Activated CD4-positive, alpha-beta memory T cell treated with anti-CD3 and anti-CD28 coated beads for 36 hours (primary cell): ENCODE measurements at regions not wholly inside any gene's neighbourhood (a gene's known extent, or its start where the extent isn't known, plus 50 kb on each side); places are given as distances from the start of the nearest gene placed in this dataset.
"Not testable (repeated sequence)": the region's sequence is repeated elsewhere in the genome, so short reads cannot be mapped to it uniquely, and the experiment has no call there.

Experiments
- CTCF ChIA-PET: fragments of 350-600 bp; sonication (Branson Sonifier 250); formaldehyde crosslinking; loops from one replicate; lab custom pipeline; 2021; ENCODE audit warnings: antibody characterized with exemption, inconsistent platforms; lab: Charles Lee
- POLR2A ChIA-PET: fragments of 350-600 bp; sonication (Branson Sonifier 250); formaldehyde crosslinking; loops from one replicate; lab custom pipeline; 2021; ENCODE audit warnings: antibody characterized with exemption; lab: Charles Lee
- DNase-seq: peaks from one replicate; pipeline ENCODE4 v3.0.0-alpha.2; 2020
- H3K27ac Mint-ChIP-seq: one replicate; pipeline ENCODE4 v1.8.0; 2021; ENCODE audit warnings: mixed read lengths
- H3K27me3 Mint-ChIP-seq: one replicate; pipeline ENCODE4 v1.8.0; 2021; ENCODE audit warnings: mixed read lengths
- H3K36me3 Mint-ChIP-seq: one replicate; pipeline ENCODE4 v1.8.0; 2021; ENCODE audit warnings: mixed read lengths
- H3K4me1 Mint-ChIP-seq: one replicate; pipeline ENCODE4 v1.8.0; 2021; ENCODE audit warnings: low read depth, mixed read lengths
- H3K4me3 Mint-ChIP-seq: one replicate; pipeline ENCODE4 v1.8.0; 2021; ENCODE audit warnings: mild to moderate bottlenecking, mixed read lengths
- H3K9me3 Mint-ChIP-seq: one replicate; pipeline ENCODE4 v1.8.0; 2021; ENCODE audit warnings: mixed read lengths
- intact Hi-C: fragments of 100-400 bp; cut with micrococcal nuclease; formaldehyde crosslinking; loops from one replicate; pipeline ENCODE4 v1.15.1; 2023

DNA sequence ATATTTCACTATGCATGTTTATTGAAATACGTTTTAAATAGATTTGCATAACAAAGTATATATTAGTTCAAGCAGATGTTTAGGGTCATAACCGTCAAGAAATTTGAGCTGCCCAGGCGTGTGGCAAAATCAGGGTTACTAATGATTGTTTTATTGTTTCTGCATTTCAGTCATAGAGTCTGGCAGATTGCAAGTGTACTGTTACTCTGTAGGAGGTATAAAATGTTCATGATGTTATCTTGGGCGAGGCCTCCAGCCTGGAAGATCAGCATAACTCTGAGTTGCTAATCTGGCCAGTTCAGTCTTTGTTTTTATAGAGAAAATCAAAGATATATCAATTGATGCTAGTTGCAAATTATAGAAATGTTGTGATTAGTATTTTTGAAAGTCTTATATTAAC, 410.9 kb downstream of the CHL1 start:
- DNase-seq, H3K4me1 Mint-ChIP-seq, H3K27ac Mint-ChIP-seq, H3K4me3 Mint-ChIP-seq, H3K36me3 Mint-ChIP-seq, CTCF ChIA-PET, H3K9me3 Mint-ChIP-seq, H3K27me3 Mint-ChIP-seq, intact Hi-C loops, POLR2A ChIA-PET: not testable (repeated sequence)

DNA sequence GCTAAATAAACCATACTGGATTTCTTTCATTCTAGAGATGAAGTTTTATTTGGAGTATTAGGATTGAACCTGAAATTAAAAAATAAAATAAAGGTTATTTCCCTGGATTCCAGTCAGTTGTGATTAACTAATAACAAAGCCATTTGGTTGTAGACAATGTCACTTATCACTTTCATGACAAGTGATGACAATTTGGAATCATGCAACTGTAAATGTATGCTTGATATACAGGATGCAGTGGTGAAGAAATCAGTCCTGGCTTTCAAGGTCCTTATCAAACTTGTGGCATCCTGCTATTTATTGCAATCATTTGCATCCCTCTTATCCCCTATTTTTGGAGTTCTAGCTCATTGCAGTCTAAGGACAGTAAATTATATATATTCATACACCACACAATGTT, 425.2 kb downstream of the CHL1 start:
- intact Hi-C loops, result no loop called here
- no peak for DNase-seq
- Mint-ChIP-seq H3K9me3 (no peaks in the 10 kb centered on the region), H3K36me3 (no peaks in the 10 kb centered on the region), H3K27me3 (no peaks in the 10 kb centered on the region), H3K4me3 (no peak overlapping the region), H3K4me1 (no peaks in the 10 kb centered on the region), H3K27ac (no peak overlapping the region)
- CTCF ChIA-PET, result no interaction called here
- POLR2A ChIA-PET, result no interaction called here

DNA sequence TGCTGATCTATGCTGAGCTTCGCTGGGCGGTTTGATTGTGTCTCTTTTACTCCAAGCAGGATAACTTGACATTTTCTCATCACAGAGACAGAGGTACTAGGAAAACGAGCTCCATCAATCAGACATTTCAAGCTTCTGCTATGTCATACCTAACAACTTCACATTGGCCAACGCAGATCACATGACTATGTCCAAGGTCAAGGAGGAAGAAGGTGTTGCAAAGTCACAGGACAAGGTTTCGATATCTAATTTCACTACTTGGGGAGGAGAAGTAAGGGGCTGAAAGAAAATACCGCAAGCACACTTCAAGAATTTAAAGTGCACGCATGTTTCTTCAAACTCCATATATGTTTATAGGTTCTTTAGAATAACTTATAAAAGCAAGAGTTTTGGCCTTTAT, 425.8 kb downstream of the CHL1 start:
- no peak for DNase-seq
- H3K27me3 Mint-ChIP-seq, result no peaks in the 10 kb centered on the region
- H3K4me3 Mint-ChIP-seq, result no peak overlapping the region
- no peak overlapping the region for H3K27ac Mint-ChIP-seq
- POLR2A ChIA-PET, result no interaction called here
- intact Hi-C loops, result no loop called here
- no peaks in the 10 kb centered on the region for H3K36me3 Mint-ChIP-seq
- no peaks in the 10 kb centered on the region for H3K4me1 Mint-ChIP-seq
- H3K9me3 Mint-ChIP-seq, result no peaks in the 10 kb centered on the region
- CTCF ChIA-PET, result no interaction called here

DNA sequence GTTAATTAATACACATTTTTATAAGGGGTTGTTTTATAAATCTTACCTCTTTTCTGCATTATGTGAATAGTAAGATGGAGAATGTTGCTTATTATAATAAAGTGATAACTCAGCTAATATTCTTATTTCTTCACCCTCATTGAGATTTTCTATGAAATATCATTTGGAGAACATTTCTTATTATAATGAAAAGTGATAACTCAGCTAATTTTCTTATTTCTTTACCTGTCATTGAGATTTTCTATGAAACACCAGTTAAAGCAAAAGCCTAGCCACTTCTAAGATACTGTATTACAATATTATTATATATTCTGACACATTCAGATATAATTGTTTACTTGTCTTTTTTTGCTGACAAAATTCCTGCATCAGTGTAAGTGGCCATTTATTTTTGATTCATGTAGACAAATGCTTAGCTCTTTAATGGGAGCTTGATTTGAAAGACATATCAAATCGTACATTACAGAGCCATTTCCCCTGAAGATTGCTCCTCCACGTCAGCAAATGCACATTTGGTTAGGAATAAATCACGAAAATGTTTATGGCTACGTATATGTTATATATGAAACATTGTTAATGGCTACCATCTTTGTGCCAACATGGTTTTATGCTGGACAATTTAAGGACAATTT, 427.5 kb downstream of the CHL1 start:
- POLR2A ChIA-PET, result no interaction called here

DNA sequence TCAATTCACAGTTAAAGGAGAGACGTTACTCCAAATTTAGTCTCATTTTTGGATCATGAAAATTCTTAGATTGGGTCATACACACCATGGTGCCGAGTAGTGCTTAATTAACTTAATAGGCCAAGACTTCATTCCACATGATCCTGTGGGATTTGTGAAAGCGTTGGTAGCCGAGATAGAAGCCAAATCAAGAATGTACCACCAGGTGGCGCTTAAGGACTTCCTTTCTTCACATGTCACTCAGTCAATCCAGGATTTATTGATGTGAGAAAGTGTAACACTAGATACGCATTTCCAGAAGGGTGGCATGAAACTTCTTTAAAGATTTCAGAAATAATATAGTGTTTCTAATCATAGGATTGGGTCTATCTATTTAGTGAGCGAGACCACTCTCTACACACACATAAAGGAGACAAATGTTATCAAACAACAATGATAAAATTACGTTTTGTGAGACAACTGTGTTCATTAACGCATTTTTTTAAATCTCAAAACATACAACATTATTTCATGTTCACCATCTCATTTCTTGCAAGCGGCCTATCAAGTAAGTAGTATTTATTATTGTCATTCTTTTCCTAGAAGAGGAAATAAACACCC, 436.1 kb downstream of the CHL1 start:
- intact Hi-C loops, result no loop called here
- Mint-ChIP-seq H3K4me1 (no peaks in the 10 kb centered on the region), H3K36me3 (no peaks in the 10 kb centered on the region), H3K27me3 (no peaks in the 10 kb centered on the region), H3K4me3 (no peak overlapping the region), H3K27ac (no peak overlapping the region), H3K9me3 (no peaks in the 10 kb centered on the region)
- ChIA-PET CTCF (interaction anchor here (0.6 kb wide), 1 partner anchor 967 kb away, joined by 3 read pairs; no protein-coding TSS in a partner anchor), POLR2A (no interaction called here)
- DNase-seq, result peak; percentile 35

More for the DNA sequence above, 427.5 kb downstream of the CHL1 start:
- no peak for DNase-seq
- Mint-ChIP-seq H3K27ac (no peak overlapping the region), H3K9me3 (no peaks in the 10 kb centered on the region), H3K27me3 (no peaks in the 10 kb centered on the region), H3K36me3 (no peaks in the 10 kb centered on the region), H3K4me3 (no peak overlapping the region), H3K4me1 (no peaks in the 10 kb centered on the region)
- intact Hi-C loops, result no loop called here
- CTCF ChIA-PET, result no interaction called here

DNA sequence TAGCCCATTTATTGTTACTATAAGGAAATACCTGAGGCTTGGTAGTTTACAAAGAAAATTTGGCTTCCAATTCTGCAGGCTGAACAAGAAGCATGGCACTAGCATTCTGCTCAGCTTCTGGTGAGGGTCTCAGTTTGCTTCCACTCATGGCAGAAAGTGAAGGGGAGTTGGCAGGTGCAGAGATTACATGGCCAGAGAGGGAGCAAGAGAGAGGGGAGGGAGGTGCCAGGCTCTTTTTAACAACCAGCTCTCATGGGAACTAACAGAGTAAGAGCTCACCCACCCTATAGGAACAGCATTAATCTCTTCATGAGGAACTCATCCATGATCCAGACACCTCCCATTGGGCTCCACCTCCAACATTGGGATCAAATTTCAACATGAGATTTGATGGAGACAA, 437.9 kb downstream of the CHL1 start:
- no peak overlapping the region for H3K4me3 Mint-ChIP-seq
- H3K27ac Mint-ChIP-seq, result no peak overlapping the region
- no peaks in the 10 kb centered on the region for H3K36me3 Mint-ChIP-seq
- POLR2A ChIA-PET, result no interaction called here
- no peak for DNase-seq
- H3K27me3 Mint-ChIP-seq, result no peaks in the 10 kb centered on the region
- no peaks in the 10 kb centered on the region for H3K4me1 Mint-ChIP-seq
- CTCF ChIA-PET, result no interaction called here
- intact Hi-C loops, result no loop called here
- no peaks in the 10 kb centered on the region for H3K9me3 Mint-ChIP-seq

DNA sequence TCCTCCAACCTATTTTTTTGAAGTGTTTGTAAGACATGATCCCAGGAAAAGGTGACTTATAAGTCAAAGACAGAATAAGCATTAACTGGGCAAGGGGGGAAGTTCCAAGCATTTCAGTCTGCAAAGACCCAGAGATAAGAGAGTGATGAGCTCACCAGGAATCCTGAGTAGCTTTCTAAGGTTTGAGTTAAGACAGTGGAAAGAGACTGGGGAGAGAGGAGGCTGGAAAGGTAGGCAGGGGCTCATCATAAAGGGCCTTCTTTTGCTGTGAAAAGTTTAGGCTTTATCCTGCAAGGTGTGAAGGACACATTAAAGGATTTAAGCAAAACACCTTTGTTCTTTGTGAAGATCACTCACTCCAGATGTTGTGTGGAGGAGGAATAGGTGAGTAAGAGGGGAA, 438.8 kb downstream of the CHL1 start:
- intact Hi-C loops, result no loop called here
- H3K9me3 Mint-ChIP-seq, result no peaks in the 10 kb centered on the region
- no peaks in the 10 kb centered on the region for H3K4me1 Mint-ChIP-seq
- ChIA-PET POLR2A (no interaction called here), CTCF (no interaction called here)
- no peak for DNase-seq
- no peaks in the 10 kb centered on the region for H3K27me3 Mint-ChIP-seq
- no peak overlapping the region for H3K4me3 Mint-ChIP-seq
- no peaks in the 10 kb centered on the region for H3K36me3 Mint-ChIP-seq
- H3K27ac Mint-ChIP-seq, result no peak overlapping the region

DNA sequence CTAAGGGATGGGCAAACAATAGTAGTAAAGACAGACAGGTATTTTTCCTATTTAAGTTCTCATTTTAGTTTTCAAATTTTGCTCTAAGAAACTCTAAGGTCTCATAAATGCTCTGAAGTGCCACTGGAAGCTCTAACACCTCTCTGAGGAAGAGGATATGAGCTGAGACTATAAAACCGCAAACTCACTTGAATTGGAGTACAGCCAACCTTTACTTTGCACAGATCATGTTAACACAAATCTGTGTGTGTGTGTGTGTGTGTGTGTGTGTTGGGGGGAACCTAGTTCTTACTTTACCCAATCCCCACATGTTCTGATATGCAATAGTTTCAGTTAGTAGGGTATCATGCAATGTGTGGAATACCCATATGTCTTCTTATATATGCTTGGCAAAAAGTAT, 446.8 kb downstream of the CHL1 start:
- DNase-seq, result no peak
- POLR2A ChIA-PET, result no interaction called here
- Mint-ChIP-seq H3K4me3 (no peak overlapping the region), H3K4me1 (no peaks in the 10 kb centered on the region), H3K27ac (no peak overlapping the region), H3K9me3 (peaks cover 2% of the 10 kb centered on the region), H3K27me3 (no peaks in the 10 kb centered on the region), H3K36me3 (no peaks in the 10 kb centered on the region)
- CTCF ChIA-PET, result no interaction called here
- intact Hi-C loops, result no loop called here

DNA sequence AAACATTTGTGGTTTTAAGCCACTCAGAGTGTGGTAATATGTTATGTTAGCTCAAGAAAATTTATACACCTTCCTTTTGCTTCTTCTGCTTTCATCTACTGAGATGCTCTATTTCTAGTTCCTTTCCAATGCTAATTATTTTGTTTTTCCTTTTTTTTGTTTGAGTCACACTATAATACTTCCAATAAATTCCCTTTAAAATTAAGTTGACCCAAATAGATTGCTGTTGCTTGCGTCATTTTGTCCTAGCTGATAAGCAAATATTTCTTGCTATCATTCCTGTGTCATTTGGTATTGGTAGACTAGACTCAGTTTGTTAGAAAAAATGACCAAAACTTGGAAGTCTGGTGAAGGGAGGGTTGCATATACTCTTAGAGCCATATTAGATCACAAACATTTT, 437.0 kb upstream of the CNTN6 start:
- DNase-seq, result no peak
- ChIA-PET CTCF (no interaction called here), POLR2A (no interaction called here)
- no peak overlapping the region for H3K27ac Mint-ChIP-seq
- H3K4me3 Mint-ChIP-seq, result no peak overlapping the region
- intact Hi-C loops, result no loop called here
- no peaks in the 10 kb centered on the region for H3K9me3 Mint-ChIP-seq
- no peaks in the 10 kb centered on the region for H3K27me3 Mint-ChIP-seq
- H3K36me3 Mint-ChIP-seq, result no peaks in the 10 kb centered on the region
- H3K4me1 Mint-ChIP-seq, result no peaks in the 10 kb centered on the region

DNA sequence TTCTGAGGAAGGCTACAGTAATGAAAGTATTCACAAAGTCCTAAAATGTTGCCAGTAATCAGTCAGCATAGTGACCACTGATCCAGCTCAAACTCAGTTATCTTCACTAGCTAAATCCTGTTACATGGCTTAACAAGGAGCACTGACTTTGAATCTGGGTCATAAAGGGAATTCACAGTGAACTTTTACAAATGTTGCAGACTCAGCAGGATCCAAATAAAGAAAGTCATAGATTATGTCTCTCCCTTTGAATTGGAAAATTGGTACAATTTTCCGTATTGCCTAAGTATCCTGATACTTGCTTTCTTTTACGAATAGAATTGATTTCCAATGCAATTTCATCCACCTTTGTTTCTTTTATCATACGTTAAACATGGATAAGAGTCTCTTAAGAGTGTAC, 431.5 kb upstream of the CNTN6 start:
- DNase-seq, result no peak
- intact Hi-C loops, result no loop called here
- Mint-ChIP-seq H3K27me3 (no peaks in the 10 kb centered on the region), H3K27ac (no peak overlapping the region), H3K36me3 (no peaks in the 10 kb centered on the region), H3K9me3 (peaks cover 2% of the 10 kb centered on the region), H3K4me3 (no peak overlapping the region), H3K4me1 (no peaks in the 10 kb centered on the region)
- ChIA-PET POLR2A (no interaction called here), CTCF (no interaction called here)

DNA sequence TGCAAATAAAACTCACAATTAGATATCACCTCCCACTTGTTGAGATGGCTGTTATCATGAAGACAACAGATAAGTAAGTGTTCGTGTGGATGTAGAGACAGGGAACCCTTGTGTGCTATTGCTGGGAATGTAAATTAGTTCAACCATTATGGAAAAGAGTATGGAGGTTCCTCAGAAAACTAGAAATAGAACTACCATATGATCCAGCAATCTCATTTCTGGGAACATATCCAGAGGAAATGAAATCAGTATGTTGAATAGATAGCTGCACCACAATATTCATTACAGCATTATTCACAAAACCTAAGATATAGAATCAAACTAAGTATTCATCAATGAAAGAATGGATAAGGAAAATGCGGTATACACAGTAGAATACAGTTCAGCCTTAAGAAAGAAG, 418.7 kb upstream of the CNTN6 start:
- DNase-seq, result no peak
- POLR2A ChIA-PET, result no interaction called here
- Mint-ChIP-seq H3K27ac (no peak overlapping the region), H3K27me3 (no peaks in the 10 kb centered on the region), H3K36me3 (no peaks in the 10 kb centered on the region), H3K4me1 (no peaks in the 10 kb centered on the region), H3K4me3 (no peak overlapping the region), H3K9me3 (peaks cover 18% of the 10 kb centered on the region)
- intact Hi-C loops, result no loop called here
- CTCF ChIA-PET, result no interaction called here

DNA sequence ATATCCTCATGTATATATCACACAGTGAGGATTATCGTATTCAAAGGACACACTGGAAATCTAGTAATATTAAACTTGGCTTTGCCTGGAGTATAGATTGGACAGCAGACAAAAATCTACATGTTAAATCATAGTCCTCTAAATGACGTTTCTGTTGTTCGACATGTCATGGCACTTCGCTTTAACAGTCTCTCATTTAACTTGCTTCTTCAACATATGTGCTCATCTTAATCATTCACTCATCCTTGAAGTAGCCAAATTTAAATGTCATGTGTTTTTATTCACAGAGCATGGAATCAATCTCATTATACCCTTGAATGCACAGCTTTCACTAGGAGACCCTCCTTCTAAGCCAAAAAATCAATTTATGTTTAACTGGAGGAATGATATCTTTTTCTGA, 417.0 kb upstream of the CNTN6 start:
- Mint-ChIP-seq H3K27me3 (no peaks in the 10 kb centered on the region), H3K4me1 (no peaks in the 10 kb centered on the region), H3K4me3 (no peak overlapping the region), H3K27ac (no peak overlapping the region), H3K36me3 (no peaks in the 10 kb centered on the region), H3K9me3 (peaks cover 18% of the 10 kb centered on the region)
- no peak for DNase-seq
- CTCF ChIA-PET, result no interaction called here
- POLR2A ChIA-PET, result no interaction called here
- intact Hi-C loops, result no loop called here

DNA sequence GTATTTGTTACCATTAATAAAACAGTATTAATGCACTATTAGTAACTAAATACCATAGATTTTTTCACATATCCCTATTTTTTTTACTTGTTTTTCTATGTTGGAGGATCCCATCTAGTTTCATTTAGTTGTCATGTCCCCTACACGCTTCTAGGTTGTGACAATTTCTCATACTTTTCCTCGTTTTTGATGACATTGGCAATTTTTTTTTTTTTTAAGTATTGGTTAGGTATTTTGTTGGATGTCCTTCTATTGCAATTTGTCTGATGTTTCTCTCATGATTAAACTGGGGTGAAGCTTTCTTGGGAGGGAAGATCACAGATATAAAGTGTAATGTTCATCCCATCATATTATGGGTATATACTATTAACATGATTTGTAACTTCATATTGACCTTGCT, 409.1 kb upstream of the CNTN6 start:
- H3K27ac Mint-ChIP-seq, result no peak overlapping the region
- no peaks in the 10 kb centered on the region for H3K27me3 Mint-ChIP-seq
- no peak overlapping the region for H3K4me3 Mint-ChIP-seq
- POLR2A ChIA-PET, result no interaction called here
- no peaks in the 10 kb centered on the region for H3K4me1 Mint-ChIP-seq
- intact Hi-C loops, result no loop called here
- DNase-seq, result no peak
- no peaks in the 10 kb centered on the region for H3K36me3 Mint-ChIP-seq
- CTCF ChIA-PET, result no interaction called here
- H3K9me3 Mint-ChIP-seq, result peaks cover 2% of the 10 kb centered on the region
